Esophagus (tissue), 2 donors: ENCODE measurements at regions not wholly inside any gene's neighbourhood (a gene's known extent, or its start where the extent isn't known, plus 50 kb on each side); places are given as distances from the start of the nearest gene placed in this dataset.

Source experiments
- H3K27ac ChIP-seq, 2 donors: one replicate each; pipeline ENCODE4 v1.5.1; 2013; ENCODE audit warnings: low read depth in 2 of 2, mild to moderate bottlenecking in 2 of 2, inconsistent platforms in 1 of 2, low read length in 1 of 2, moderate library complexity in 1 of 2
- H3K27me3 ChIP-seq, 2 donors: one replicate each; pipeline ENCODE4 v1.6.1; 2013; ENCODE audit warnings: low read length in 2 of 2, control low read depth in 1 of 2, mild to moderate bottlenecking in 1 of 2; ENCODE audit not compliant: insufficient read depth in 2 of 2, control insufficient read depth in 1 of 2
- H3K36me3 ChIP-seq, 2 donors: one replicate each; pipeline ENCODE4 v1.6.1; 2013; ENCODE audit warnings: low read length in 1 of 2; ENCODE audit not compliant: control insufficient read depth in 2 of 2, insufficient read depth in 2 of 2
- H3K4me1 ChIP-seq, 2 donors: one replicate each; pipeline ENCODE4 v1.6.1; 2013; ENCODE audit warnings: low read length in 1 of 2; ENCODE audit not compliant: control insufficient read depth in 2 of 2, insufficient read depth in 2 of 2
- H3K4me3 ChIP-seq, 2 donors: one replicate each; pipeline ENCODE4 v1.5.1; 2013; ENCODE audit warnings: low read length in 2 of 2, mild to moderate bottlenecking in 2 of 2, low read depth in 1 of 2, moderate library complexity in 1 of 2
- H3K9me3 ChIP-seq, 2 donors: one replicate each; pipeline ENCODE4 v1.6.1; 2013; ENCODE audit warnings: mild to moderate bottlenecking in 2 of 2, low read depth in 1 of 2, low read length in 1 of 2, moderate library complexity in 1 of 2; ENCODE audit not compliant: control insufficient read depth in 2 of 2, insufficient read depth in 1 of 2
- WGBS, 2 donors: extraction: QIAGEN DNeasy Blood & Tissue Kit; methylation state at CpG; one replicate each; pipeline ENCODE4 v1.1.7; 2013; 5-methylcytosine and 5-hydroxymethylcytosine counted together
- donor health status: healthy with polysubstance abuse.
- donor health status: Bipolar disorder and iron deficiency.

DNA sequence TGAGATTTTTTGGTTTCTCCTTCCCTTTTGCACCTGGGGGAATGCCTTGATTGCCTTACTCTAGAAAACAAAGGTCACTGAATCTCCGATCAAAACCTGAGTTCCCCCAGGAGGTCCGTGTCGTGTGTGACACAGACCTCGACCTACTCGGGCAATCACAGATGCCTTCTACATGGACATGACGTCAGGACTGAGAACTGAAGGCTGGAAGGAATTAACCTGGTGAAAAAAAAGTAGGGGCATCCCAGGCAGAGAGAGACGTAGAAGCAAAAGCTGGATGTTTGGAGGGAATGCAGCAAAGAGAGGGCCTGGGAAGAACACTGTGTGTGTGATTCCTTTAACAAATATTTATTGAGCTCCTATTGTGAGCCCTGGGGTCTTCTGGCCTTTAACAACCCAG lies 178.0 kb downstream of the PRDM2 start:
- Histone ChIP-seq H3K27ac (no peak overlapping the region), H3K4me1 (no peaks in the 10 kb centered on the region), H3K9me3 (peaks cover 0 to 3% of the 10 kb centered on the region in 2 donors), H3K36me3 (no peaks in the 10 kb centered on the region), H3K4me3 (no peak overlapping the region), H3K27me3 (no peaks in the 10 kb centered on the region)
- WGBS, 2 donors = 66 to 69% methylated on average over 7 of the region's 7 CpGs

DNA sequence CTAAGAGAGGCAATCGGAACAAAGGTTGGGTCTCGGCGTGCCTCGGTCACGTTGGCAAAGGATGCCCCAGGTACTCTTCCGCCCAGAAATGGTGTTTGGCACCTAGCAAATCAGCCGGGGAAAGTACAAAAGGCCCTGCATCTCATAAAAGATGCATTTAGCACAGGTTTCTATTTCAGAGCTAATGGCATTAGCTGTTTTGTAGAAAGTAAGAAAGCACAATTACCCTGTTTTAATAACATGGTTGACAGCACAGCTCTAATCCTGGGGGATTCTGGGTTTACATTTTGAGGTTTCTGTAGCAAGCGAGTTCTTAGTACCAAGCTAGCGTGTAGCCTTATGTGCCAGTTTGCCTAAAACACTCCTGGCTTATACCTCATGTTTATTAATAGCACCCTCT lies 178.5 kb downstream of the PRDM2 start:
- H3K27me3 ChIP-seq = no peaks in the 10 kb centered on the region
- H3K9me3 ChIP-seq = peaks cover 0 to 3% of the 10 kb centered on the region in 2 donors
- no peaks in the 10 kb centered on the region for H3K4me1 ChIP-seq
- no peak overlapping the region for H3K4me3 ChIP-seq
- H3K27ac ChIP-seq = no peak overlapping the region
- H3K36me3 ChIP-seq = no peaks in the 10 kb centered on the region
- 84 to 89% methylated on average over 9 of the region's 9 CpGs for WGBS, 2 donors

DNA sequence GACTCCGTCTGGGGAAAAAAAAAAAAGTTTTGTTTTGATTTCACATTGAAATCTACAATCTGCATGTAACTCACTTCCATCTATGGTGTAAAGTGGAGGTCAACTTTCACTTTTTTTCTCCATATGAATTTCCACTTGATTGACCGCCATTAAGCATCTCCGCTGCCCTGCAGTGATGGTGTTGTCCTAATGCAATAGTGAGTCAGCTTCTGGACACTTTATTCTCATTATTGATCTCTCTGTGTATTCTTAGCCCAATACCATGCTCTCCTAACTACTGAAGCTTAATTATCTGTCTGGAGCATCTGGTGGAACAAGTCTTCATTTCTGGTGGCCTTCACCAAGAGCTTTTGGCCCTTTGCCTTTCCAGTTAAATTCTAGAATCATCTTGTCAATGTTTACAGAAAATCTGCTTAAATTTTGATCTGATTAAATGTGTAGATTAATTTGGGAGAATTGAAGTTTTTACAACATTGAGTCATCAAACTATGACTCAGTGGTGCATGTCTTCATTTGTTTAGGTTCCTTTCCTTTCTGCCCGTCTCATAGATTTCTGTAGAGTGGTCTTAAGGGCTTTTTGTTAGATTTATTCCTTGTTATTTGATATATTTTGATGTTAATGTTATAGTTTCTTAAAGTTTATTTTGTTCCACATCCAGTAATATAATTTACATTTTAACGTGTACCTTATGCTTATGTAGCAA lies 181.5 kb downstream of the PRDM2 start:
- no peaks in the 10 kb centered on the region for H3K36me3 ChIP-seq
- 68 to 71% methylated on average over 5 of the region's 5 CpGs for WGBS, 2 donors

DNA sequence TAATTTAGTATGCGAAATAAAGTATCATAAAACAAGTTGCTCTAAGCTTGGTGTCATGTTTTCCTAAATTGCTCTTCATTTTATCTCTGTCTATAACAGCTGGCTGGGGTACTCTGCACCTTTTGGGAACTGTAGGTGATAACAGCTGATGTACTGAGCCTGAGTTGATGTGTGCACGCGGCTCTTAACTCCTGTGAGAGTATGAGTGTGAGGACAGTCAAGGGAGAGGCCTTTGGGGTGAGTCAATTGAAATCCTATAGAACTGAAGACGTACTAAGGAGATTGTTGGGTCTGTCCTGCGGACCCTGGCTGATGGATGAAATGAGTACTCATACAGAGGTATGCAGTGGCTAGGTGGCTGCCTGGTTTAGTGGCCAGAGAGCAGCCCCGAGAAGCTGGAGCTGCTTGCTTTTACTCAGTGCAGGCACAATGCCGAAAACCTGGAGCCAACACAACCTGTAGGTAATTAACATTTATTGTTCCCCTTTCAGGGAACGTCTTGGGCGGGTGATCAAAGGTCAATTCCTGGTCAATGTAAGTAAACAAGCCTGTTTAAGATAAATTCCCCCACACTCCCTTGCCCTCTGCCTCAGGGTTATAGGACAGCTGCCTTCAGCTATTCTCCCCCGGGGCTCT lies 188.5 kb downstream of the PRDM2 start:
- WGBS, 2 donors = 37 to 51% methylated on average over 10 of the region's 10 CpGs
- H3K9me3 ChIP-seq = no peaks in the 10 kb centered on the region
- H3K27ac ChIP-seq = no peak overlapping the region
- no peaks in the 10 kb centered on the region for H3K36me3 ChIP-seq
- H3K4me1 ChIP-seq = no peaks in the 10 kb centered on the region
- peaks cover 3 to 8% of the 10 kb centered on the region in 2 donors for H3K27me3 ChIP-seq
- H3K4me3 ChIP-seq = no peak overlapping the region

More for the DNA sequence above, 181.5 kb downstream of the PRDM2 start:
- Histone ChIP-seq H3K4me3 (no peak overlapping the region), H3K27me3 (peaks cover 0 to 2% of the 10 kb centered on the region in 2 donors), H3K27ac (no peak overlapping the region), H3K4me1 (no peaks in the 10 kb centered on the region), H3K9me3 (no peaks in the 10 kb centered on the region)

DNA sequence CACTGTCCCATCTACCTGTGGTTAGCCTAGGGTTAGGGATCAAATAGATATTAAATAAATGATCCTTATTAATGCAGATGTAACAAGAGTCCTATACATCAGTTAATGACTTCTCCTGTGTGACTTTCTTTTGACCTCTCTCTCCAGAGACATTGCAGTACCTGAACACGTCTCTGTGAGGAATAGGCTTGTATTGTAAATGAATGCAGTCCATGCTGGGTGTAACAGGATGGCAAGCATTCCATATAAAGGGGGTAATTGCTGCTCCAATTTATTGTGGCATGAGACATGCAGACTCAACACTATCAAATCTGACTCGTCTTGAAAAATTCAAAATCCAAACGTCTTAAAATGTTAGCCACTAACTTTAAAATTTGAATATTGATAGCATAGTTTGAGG lies 189.5 kb downstream of the PRDM2 start:
- Histone ChIP-seq H3K4me3 (no peak overlapping the region), H3K27ac (no peak overlapping the region), H3K9me3 (no peaks in the 10 kb centered on the region), H3K4me1 (no peaks in the 10 kb centered on the region), H3K27me3 (peaks cover 6 to 8% of the 10 kb centered on the region in 2 donors), H3K36me3 (no peaks in the 10 kb centered on the region)
- 52 to 62% methylated on average over 3 of the region's 3 CpGs for WGBS, 2 donors

DNA sequence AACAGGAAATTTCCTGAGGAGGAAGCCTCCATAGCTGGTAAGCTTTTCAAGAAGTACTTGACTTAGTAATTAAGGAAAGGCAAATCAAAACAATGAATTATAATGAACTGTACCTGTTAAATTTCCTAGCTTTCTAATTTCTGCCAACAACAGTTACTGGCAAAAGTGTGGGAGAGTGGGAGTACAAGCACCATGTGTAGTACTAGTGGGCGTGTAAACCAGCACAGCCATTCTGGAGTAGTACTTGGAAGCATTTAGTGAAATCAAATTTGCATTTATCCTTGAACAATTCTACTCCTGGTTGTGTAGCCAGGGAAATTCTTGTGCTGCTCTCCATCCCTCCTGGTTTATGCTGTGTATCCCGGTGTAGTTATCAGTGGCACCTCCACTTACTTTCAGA lies 190.8 kb downstream of the PRDM2 start:
- H3K4me1 ChIP-seq = no peaks in the 10 kb centered on the region
- peaks cover 4 to 8% of the 10 kb centered on the region in 2 donors for H3K27me3 ChIP-seq
- 94 to 98% methylated on average over 2 of the region's 2 CpGs for WGBS, 2 donors
- no peak overlapping the region for H3K4me3 ChIP-seq
- H3K36me3 ChIP-seq = no peaks in the 10 kb centered on the region
- no peaks in the 10 kb centered on the region for H3K9me3 ChIP-seq
- H3K27ac ChIP-seq = no peak overlapping the region

DNA sequence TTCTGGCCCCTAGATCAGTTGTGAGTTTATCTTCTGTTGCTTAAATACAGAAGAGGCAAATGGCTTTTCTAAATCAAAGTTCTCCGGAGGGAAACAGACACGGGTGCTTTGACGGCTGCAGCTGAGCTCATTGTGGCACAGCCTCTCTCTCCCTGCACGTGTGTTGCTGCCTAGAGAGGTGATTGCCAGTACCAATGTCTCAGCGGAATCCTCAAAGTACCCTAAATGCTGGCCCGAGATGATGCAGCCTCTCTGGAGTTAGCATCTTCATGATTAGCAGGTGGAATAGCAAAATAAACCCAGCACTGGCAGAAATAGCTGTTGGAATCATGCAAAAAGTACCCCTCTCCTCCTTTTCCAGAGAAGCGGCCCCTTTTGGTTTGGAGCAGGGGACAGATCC lies 192.2 kb downstream of the PRDM2 start:
- Histone ChIP-seq H3K36me3 (no peaks in the 10 kb centered on the region), H3K27me3 (peaks cover 4 to 8% of the 10 kb centered on the region in 2 donors), H3K27ac (no peak overlapping the region), H3K4me3 (no peak overlapping the region), H3K4me1 (no peaks in the 10 kb centered on the region), H3K9me3 (no peaks in the 10 kb centered on the region)
- 21 to 26% methylated on average over 7 of the region's 7 CpGs for WGBS, 2 donors

DNA sequence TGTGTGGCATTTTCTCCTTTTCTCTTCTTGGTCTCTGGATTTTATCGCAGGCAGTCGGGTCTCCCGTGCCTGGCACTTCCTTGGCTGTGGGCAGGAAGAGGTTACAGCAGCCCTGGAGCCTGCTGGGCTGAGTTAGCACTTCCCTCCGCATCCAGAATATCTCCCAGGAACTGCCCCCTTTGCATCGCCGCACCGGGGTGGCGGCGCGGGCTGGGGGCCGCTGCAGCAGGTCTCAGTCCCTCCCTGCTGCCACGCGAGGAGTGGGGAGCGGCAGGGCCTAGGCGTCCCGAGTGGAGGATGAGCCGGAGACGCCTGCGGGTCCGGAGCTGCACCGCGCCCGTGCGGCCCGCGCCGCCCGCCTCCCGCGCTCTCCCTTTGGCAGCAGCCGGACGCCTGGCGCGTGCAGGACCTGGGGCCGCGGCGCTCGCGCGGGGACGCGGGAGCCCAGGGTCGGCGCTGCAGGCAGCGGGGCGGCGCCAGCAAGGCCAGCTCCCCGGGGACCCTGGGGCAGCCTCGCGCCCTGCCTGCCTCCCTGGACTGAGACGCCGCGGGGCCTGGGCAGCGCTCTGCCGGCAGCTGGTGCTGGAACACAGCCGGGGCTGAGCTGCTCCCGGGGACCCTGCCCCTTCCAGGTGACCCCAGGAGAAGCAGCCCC lies 192.8 kb downstream of the PRDM2 start:
- Histone ChIP-seq H3K27me3 (peaks cover 4 to 8% of the 10 kb centered on the region in 2 donors), H3K27ac (no peak overlapping the region), H3K36me3 (no peaks in the 10 kb centered on the region), H3K4me3 (peak overlapping the region; percentile 4 to 35), H3K9me3 (no peaks in the 10 kb centered on the region), H3K4me1 (no peaks in the 10 kb centered on the region)
- WGBS, 2 donors = 2 to 3% methylated on average over 41 to 57 of the region's 57 CpGs

DNA sequence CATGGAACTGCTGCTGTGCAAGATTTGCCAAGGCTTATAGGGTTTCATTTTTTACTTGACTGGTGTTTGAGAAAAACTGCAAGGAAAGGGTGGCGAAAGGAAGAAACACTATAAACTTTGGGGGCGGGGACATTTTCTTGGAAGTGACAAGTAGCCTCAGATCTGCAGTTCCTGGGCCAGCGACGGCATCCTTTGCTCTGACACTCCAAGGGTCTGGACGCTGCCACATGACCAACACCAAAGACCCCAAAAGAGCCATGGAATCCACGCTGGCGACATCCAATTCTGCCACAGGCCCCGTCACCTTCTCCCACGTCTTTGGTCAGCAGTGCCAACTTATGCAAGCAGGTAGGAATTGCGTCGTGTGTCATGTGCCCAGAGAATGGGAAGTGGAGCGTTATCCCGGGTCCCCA lies 193.4 kb downstream of the PRDM2 start:
- H3K27me3 ChIP-seq = peaks cover 4 to 8% of the 10 kb centered on the region in 2 donors
- no peaks in the 10 kb centered on the region for H3K36me3 ChIP-seq
- peak overlapping the region; percentile 4 to 35 for H3K4me3 ChIP-seq
- H3K9me3 ChIP-seq = no peaks in the 10 kb centered on the region
- no peak overlapping the region for H3K27ac ChIP-seq
- H3K4me1 ChIP-seq = no peaks in the 10 kb centered on the region
- WGBS, 2 donors = 40 to 41% methylated on average over 13 of the region's 13 CpGs
